MM.1S (cell line): ENCODE measurements at regions not wholly inside any gene's neighbourhood (a gene's known extent, or its start where the extent isn't known, plus 50 kb on each side); places are given as distances from the start of the nearest gene placed in this dataset.

Experiments used
- DNase-seq: peaks from one replicate; pipeline ENCODE4 v3.0.0-alpha.2; 2015
- H2AFZ ChIP-seq: fragments of 300-600 bp; sonication (generic); 2 replicates; pipeline ENCODE4 v1.6.0; 2016; ENCODE audit warnings: antibody characterized with exemption, low read length
- H3F3A ChIP-seq: fragments of 300-600 bp; sonication (generic); 2 replicates; pipeline ENCODE4 v1.6.1; 2016; ENCODE audit warnings: mild to moderate bottlenecking, antibody characterized with exemption, low read length, moderate library complexity, mixed read lengths; ENCODE audit not compliant: insufficient read depth
- H3K27ac ChIP-seq: fragments of 300-600 bp; sonication (generic); 2 replicates; pipeline ENCODE4 v1.5.1; 2016; ENCODE audit warnings: mild to moderate bottlenecking, low read length
- H3K27me3 ChIP-seq: fragments of 300-600 bp; sonication (generic); replicated peaks from 2 replicates; pipeline ENCODE4 v1.6.0; 2016; ENCODE audit warnings: low read length; ENCODE audit not compliant: insufficient read depth
- H3K36me3 ChIP-seq: fragments of 300-600 bp; sonication (generic); replicated peaks from 2 replicates; pipeline ENCODE4 v1.6.1; 2016; ENCODE audit warnings: mild to moderate bottlenecking, low read length, mixed read lengths; ENCODE audit not compliant: insufficient read depth
- H3K4me1 ChIP-seq: fragments of 300-600 bp; sonication (generic); 2 replicates; pipeline ENCODE4 v1.6.1; 2016; ENCODE audit warnings: low read length, mixed read lengths
- H3K4me2 ChIP-seq: fragments of 300-600 bp; sonication (generic); 2 replicates; pipeline ENCODE4 v1.6.0; 2016; ENCODE audit warnings: low read depth, low read length
- H3K4me3 ChIP-seq: fragments of 300-600 bp; sonication (generic); 2 replicates; pipeline ENCODE4 v1.5.1; 2016; ENCODE audit warnings: low read length, mixed read lengths
- H3K79me2 ChIP-seq: fragments of 300-600 bp; sonication (generic); 2 replicates; pipeline ENCODE4 v1.6.1; 2016; ENCODE audit warnings: mixed run types, low read length, mixed read lengths
- H3K9ac ChIP-seq: fragments of 300-600 bp; sonication (generic); 2 replicates; pipeline ENCODE4 v1.6.1; 2016; ENCODE audit warnings: low read length, mixed read lengths
- H3K9me2 ChIP-seq: fragments of 300-600 bp; sonication (generic); replicated peaks from 2 replicates; pipeline ENCODE4 v1.6.1; 2016; ENCODE audit warnings: mild to moderate bottlenecking, low read length, mixed read lengths; ENCODE audit not compliant: insufficient read depth
- H3K9me3 ChIP-seq: fragments of 300-600 bp; sonication (generic); replicated peaks from 2 replicates; pipeline ENCODE4 v1.6.1; 2016; ENCODE audit warnings: mild to moderate bottlenecking, low read length, mixed read lengths; ENCODE audit not compliant: insufficient read depth
- H4K20me1 ChIP-seq: fragments of 300-600 bp; sonication (generic); 2 replicates; pipeline ENCODE4 v1.6.1; 2016; ENCODE audit warnings: mild to moderate bottlenecking, low read length, moderate library complexity, mixed read lengths; ENCODE audit not compliant: insufficient read depth
- CTCF ChIP-seq: fragments of 300-600 bp; sonication (generic); IDR thresholded peaks from 2 replicates; pipeline ENCODE4 v1.5.1; 2016; ENCODE audit warnings: antibody characterized with exemption, low read length, mixed read lengths
- EZH2 ChIP-seq: fragments of 300-600 bp; sonication (generic); optimal IDR thresholded peaks from 2 replicates; pipeline ENCODE3; 2017; ENCODE audit warnings: low read depth, mild to moderate bottlenecking, antibody characterized with exemption, low read length, mixed read lengths
- EZH2phosphoT487 ChIP-seq: fragments of 300-600 bp; sonication (generic); IDR thresholded peaks from 2 replicates; pipeline ENCODE4 v1.6.1; 2018; ENCODE audit warnings: antibody characterized with exemption, low read length

GRCh38 chr9:130755377-130756007 lies 61.9 kb downstream of the EXOSC2 start:
- no peaks in the 10 kb centered on the region for H3K27me3 ChIP-seq
- no peak overlapping the region for H3K4me3 ChIP-seq
- no peak overlapping the region for H3K4me2 ChIP-seq
- H3K9ac ChIP-seq = no peak overlapping the region
- no peaks in the 10 kb centered on the region for H3K4me1 ChIP-seq
- H3F3A ChIP-seq = no peaks in the 10 kb centered on the region
- H3K79me2 ChIP-seq = no peaks in the 10 kb centered on the region; the same call in 1 of the 2 replicates
- H3K9me3 ChIP-seq = no peaks in the 10 kb centered on the region
- no peaks in the 10 kb centered on the region for H4K20me1 ChIP-seq
- H3K9me2 ChIP-seq = no peaks in the 10 kb centered on the region
- H3K36me3 ChIP-seq = no peaks in the 10 kb centered on the region
- no peak for TF ChIP-seq EZH2
- TF ChIP-seq CTCF = no peak
- no peak for TF ChIP-seq EZH2phosphoT487
- DNase-seq = no peak
- no peak overlapping the region for H3K27ac ChIP-seq
- H2AFZ ChIP-seq = no peak overlapping the region

GRCh38 chr9:130756037-130756436 lies 62.5 kb downstream of the EXOSC2 start:
- H3K9me3 ChIP-seq = no peaks in the 10 kb centered on the region
- H3K4me2 ChIP-seq = no peak overlapping the region
- no peak for DNase-seq
- H3K27ac ChIP-seq = no peak overlapping the region
- no peaks in the 10 kb centered on the region for H3K4me1 ChIP-seq
- TF ChIP-seq CTCF (no peak), EZH2phosphoT487 (no peak), EZH2 (no peak)
- H3K27me3 ChIP-seq = no peaks in the 10 kb centered on the region
- no peaks in the 10 kb centered on the region for H3F3A ChIP-seq
- H4K20me1 ChIP-seq = no peaks in the 10 kb centered on the region
- H3K36me3 ChIP-seq = no peaks in the 10 kb centered on the region
- H3K79me2 ChIP-seq = no peaks in the 10 kb centered on the region; the same call in 1 of the 2 replicates
- no peak overlapping the region for H3K9ac ChIP-seq
- H2AFZ ChIP-seq = no peak overlapping the region
- no peaks in the 10 kb centered on the region for H3K9me2 ChIP-seq
- H3K4me3 ChIP-seq = no peak overlapping the region

- no peaks in the 10 kb centered on the region for H3K9me2 ChIP-seq
- H3K4me2 ChIP-seq = no peak overlapping the region
- DNase-seq = no peak
- no peaks in the 10 kb centered on the region for H3K36me3 ChIP-seq
- no peak overlapping the region for H2AFZ ChIP-seq
- H3K4me3 ChIP-seq = no peak overlapping the region
- no peaks in the 10 kb centered on the region for H3K9me3 ChIP-seq
- no peaks in the 10 kb centered on the region for H3F3A ChIP-seq
- no peak overlapping the region for H3K27ac ChIP-seq
- no peaks in the 10 kb centered on the region for H4K20me1 ChIP-seq
- no peaks in the 10 kb centered on the region for H3K27me3 ChIP-seq
- no peaks in the 10 kb centered on the region for H3K4me1 ChIP-seq
- H3K9ac ChIP-seq = no peak overlapping the region
- no peaks in the 10 kb centered on the region; the same call in 1 of the 2 replicates for H3K79me2 ChIP-seq
- TF ChIP-seq EZH2phosphoT487 = no peak
- no peak for TF ChIP-seq CTCF
- TF ChIP-seq EZH2 = no peak
Observed at GRCh38 chr9:130756455-130757152, 63.0 kb downstream of the EXOSC2 start.
